ENCODE measurements at regions not wholly inside any gene's neighbourhood (a gene's known extent, or its start where the extent isn't known, plus 50 kb on each side); places are given as distances from the start of the nearest gene placed in this dataset.

DNA sequence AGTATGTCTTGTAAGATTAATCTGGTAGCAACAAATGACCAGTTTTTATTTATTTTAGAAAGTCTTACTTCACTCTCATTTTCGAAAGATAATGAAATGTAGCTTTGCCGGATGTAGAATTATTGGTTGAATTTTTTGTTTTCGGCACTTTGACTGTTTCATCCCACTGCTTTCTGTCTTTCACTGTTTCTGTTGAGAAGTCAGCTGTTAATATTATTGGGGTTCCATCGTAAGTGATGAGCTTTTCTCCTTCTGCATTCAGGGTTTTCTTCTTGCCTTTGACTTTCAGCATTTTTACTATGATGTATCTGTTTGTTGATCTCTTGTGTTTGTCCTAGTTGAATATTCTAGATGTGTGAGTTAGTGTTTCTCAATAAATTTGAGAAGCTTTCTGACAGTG, 383.4 kb downstream of the PAX1 start:
- H3K4me1 ChIP-seq = no peaks in the 10 kb centered on the region
- no peak overlapping the region for H3K27ac ChIP-seq
- H3K4me3 ChIP-seq = no peak overlapping the region
- no peak for ATAC-seq
- no peaks in the 10 kb centered on the region for H3K27me3 ChIP-seq
- TF ChIP-seq, protein P1, sequence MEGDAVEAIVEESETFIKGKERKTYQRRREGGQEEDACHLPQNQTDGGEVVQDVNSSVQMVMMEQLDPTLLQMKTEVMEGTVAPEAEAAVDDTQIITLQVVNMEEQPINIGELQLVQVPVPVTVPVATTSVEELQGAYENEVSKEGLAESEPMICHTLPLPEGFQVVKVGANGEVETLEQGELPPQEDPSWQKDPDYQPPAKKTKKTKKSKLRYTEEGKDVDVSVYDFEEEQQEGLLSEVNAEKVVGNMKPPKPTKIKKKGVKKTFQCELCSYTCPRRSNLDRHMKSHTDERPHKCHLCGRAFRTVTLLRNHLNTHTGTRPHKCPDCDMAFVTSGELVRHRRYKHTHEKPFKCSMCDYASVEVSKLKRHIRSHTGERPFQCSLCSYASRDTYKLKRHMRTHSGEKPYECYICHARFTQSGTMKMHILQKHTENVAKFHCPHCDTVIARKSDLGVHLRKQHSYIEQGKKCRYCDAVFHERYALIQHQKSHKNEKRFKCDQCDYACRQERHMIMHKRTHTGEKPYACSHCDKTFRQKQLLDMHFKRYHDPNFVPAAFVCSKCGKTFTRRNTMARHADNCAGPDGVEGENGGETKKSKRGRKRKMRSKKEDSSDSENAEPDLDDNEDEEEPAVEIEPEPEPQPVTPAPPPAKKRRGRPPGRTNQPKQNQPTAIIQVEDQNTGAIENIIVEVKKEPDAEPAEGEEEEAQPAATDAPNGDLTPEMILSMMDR (IDR thresholded peaks at IDR 0.05) = no peak
- no peak for DNase-seq
- H3K36me3 ChIP-seq = no peaks in the 10 kb centered on the region
- peaks cover 0 to 43% of the 10 kb centered on the region in 2 donors for H3K9me3 ChIP-seq
- intact Hi-C loops (cut with DNase I) = no loop called here

DNA sequence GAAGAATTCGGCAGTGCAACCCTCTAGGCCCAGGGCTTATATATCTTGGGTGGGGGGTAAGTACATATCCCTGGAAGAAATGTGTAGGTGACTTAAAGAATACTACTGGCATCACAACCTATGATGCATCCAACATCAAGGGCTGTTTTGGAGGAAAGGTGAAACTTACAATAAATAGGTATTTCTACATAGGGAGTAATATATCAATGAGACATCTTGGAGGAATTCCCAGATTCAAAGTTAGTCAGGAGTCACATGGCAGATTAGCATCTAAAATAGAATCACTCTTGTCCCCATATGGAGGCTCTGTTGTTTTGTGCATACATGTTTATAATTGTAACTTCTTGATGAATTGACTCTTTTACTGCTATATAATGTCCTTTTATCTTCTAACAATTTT, 375.5 kb downstream of the PAX1 start:
- intact Hi-C loops (cut with DNase I) = no loop called here
- Histone ChIP-seq H3K36me3 (no peaks in the 10 kb centered on the region), H3K27me3 (no peaks in the 10 kb centered on the region), H3K4me1 (no peaks in the 10 kb centered on the region), H3K9me3 (peaks cover 0 to 3% of the 10 kb centered on the region in 2 donors), H3K27ac (no peak overlapping the region), H3K4me3 (no peak overlapping the region)
- TF ChIP-seq, protein P1 (IDR thresholded peaks at IDR 0.05) = no peak
- no peak for DNase-seq
- no peak for ATAC-seq

DNA sequence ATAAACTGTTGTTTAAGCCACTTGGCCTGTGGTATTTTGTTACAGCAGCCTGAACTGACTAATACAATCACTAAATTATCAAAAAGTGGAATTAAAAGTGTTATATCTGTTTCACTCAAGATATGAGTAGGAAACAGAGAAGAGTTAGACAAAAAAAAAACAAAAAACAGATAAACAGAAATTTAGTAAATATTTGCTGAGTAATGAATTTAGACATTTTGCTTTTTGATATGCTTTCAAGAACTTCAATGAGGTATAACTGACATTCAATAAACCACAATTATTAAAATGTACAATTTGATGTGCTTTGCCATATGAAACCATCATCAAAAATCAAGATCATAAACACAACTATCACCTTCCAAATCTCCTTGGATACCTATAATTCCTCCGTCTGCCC, 369.2 kb downstream of the PAX1 start:
- Histone ChIP-seq H3K4me1 (no peaks in the 10 kb centered on the region), H3K4me3 (no peak overlapping the region), H3K27ac (no peak overlapping the region), H3K27me3 (no peaks in the 10 kb centered on the region), H3K36me3 (no peaks in the 10 kb centered on the region), H3K9me3 (peaks cover 0 to 3% of the 10 kb centered on the region in 2 donors)
- DNase-seq (no peak), ATAC-seq (no peak)
- intact Hi-C loops (cut with DNase I) = no loop called here
- TF ChIP-seq, protein P1 (IDR thresholded peaks at IDR 0.05) = no peak

DNA sequence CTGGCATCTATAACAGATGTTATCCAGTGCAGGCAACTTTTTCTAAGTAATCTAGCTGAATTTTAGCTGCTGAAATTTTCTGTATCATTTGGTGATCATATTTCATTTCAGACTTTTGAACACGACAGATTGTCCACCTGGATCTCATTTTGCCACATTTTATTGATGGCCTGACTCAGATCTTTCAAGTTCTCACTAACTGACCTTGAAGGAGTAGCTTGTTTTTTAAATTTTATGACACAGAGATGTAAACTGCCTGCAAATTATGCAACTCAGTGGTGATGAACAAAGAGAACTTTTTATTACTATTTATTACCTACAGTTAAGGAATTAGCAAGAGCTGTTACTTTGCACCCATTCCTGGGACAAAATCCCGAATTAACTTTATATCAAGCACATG, 366.4 kb downstream of the PAX1 start:
- H3K27ac ChIP-seq = no peak overlapping the region
- intact Hi-C loops (cut with DNase I) = no loop called here

DNA sequence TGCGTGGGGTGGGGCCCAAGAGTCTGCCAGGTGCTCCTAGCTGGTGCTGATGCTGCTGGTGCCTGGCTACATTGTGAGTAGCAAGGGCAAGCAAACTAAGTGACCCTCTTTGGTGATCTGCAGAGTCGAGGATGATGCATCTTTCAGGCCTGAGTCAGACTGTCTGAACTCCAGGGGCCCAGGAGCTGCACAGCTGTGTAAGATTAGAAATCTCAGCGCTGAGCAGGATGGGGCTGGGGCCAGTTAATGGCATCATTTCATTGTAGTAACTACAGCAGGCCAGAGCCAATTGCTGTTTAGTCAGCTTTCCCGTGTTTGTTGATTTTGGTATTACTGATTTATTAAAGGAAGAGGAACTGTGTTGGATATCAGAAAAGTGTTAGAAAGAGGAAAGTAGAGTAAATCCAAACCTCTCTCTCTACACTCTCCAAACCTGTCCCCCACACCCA, 365.2 kb downstream of the PAX1 start:
- no peak overlapping the region for H3K27ac ChIP-seq
- no peaks in the 10 kb centered on the region for H3K9me3 ChIP-seq
- intact Hi-C loops (cut with DNase I) = no loop called here
- TF ChIP-seq, protein P1 (IDR thresholded peaks at IDR 0.05) = no peak
- H3K36me3 ChIP-seq = no peaks in the 10 kb centered on the region
- no peak for DNase-seq
- no peaks in the 10 kb centered on the region for H3K4me1 ChIP-seq
- no peak overlapping the region for H3K4me3 ChIP-seq
- ATAC-seq = no peak
- H3K27me3 ChIP-seq = no peaks in the 10 kb centered on the region

More for the DNA sequence above, 366.4 kb downstream of the PAX1 start:
- Histone ChIP-seq H3K9me3 (no peaks in the 10 kb centered on the region), H3K4me3 (no peak overlapping the region), H3K4me1 (no peaks in the 10 kb centered on the region), H3K27me3 (no peaks in the 10 kb centered on the region), H3K36me3 (no peaks in the 10 kb centered on the region)
- TF ChIP-seq, protein P1 (IDR thresholded peaks at IDR 0.05) = no peak
- DNase-seq (no peak), ATAC-seq (no peak)

Data from left lung (tissue), 4 donors.